GM12878 (cell line): ENCODE measurements at regions not wholly inside any gene's neighbourhood (a gene's known extent, or its start where the extent isn't known, plus 50 kb on each side); places are given as distances from the start of the nearest gene placed in this dataset.

Experiments
- ATAC-seq: fragments of 200-7000 bp; cut with Tn5 transposase; 3 replicates; pipeline ENCODE4 v1.9.1; 2020; ENCODE audit warnings: mild to moderate bottlenecking, moderate library complexity
- BruUV-seq: library from RNA; stranded (reverse); fragments of 400-500 nt; replicated peaks from 2 replicates; lab custom pipeline; 2021; lab: Mats Ljungman, UMichigan
- CTCF ChIA-PET: fragments of 300-600 bp; sonication (Branson Sonifier 250); formaldehyde crosslinking; extraction: SDS; loops from one replicate; lab custom pipeline; 2021; ENCODE audit warnings: inconsistent platforms; lab: Yijun Ruan, JAX
- POLR2A ChIA-PET: fragments of 350-600 bp; formaldehyde crosslinking; extraction: SDS; loops from one replicate; lab custom pipeline; 2021; ENCODE audit warnings: inconsistent platforms; lab: Charles Lee
- RAD21 ChIA-PET: fragments of 300-600 bp; sonication (Branson Sonifier 250); formaldehyde crosslinking; loops from one replicate; lab custom pipeline; 2023; ENCODE audit warnings: antibody characterized with exemption; ENCODE audit not compliant: unreplicated experiment; lab: Charles Lee
- SMC1A ChIA-PET: fragments of 300-600 bp; sonication (Branson Sonifier 250); formaldehyde crosslinking; loops from one replicate; lab custom pipeline; 2023; ENCODE audit not compliant: unreplicated experiment, uncharacterized antibody; lab: Charles Lee
- DNase-seq: peaks from one replicate; pipeline ENCODE4 v3.0.0-alpha.2; 2011; ENCODE audit warnings: low read depth, low spot score
- FAIRE-seq: peaks from 3 replicates; lab custom pipeline; 2011; peaks lifted over from hg19 to GRCh38; lab: Jason Lieb, UNC
- H2AFZ ChIP-seq: 2 replicates; pipeline ENCODE4 v1.6.0; 2011; ENCODE audit warnings: low read depth, low read length, control low read depth; ENCODE audit not compliant: control insufficient read depth
- H3K27ac ChIP-seq: 2 replicates; pipeline ENCODE4 v1.5.1; 2011; ENCODE audit warnings: control low read depth; ENCODE audit not compliant: control insufficient read depth, insufficient read depth
- H3K27me3 ChIP-seq, 2 experiments: replicated peaks in 1 of 2; 2 replicates each; pipeline versions ENCODE4 v1.6.0 to v1.6.1; 2011; ENCODE audit warnings: low read length in 1 of 2; ENCODE audit not compliant: control insufficient read depth in 2 of 2, insufficient read depth in 2 of 2
- H3K36me3 ChIP-seq, 2 experiments: 2 replicates each; pipeline ENCODE4 v1.5.1; 2011; ENCODE audit warnings: low read length in 1 of 2; ENCODE audit not compliant: control insufficient read depth in 2 of 2, insufficient read depth in 2 of 2
- H3K4me1 ChIP-seq: 2 replicates; pipeline ENCODE4 v1.6.1; 2011; ENCODE audit warnings: mild to moderate bottlenecking, low read length, moderate library complexity, mixed read lengths; ENCODE audit not compliant: control insufficient read depth, insufficient read depth
- H3K4me2 ChIP-seq: 2 replicates; pipeline ENCODE4 v1.6.0; 2011; ENCODE audit warnings: control low read depth; ENCODE audit not compliant: control insufficient read depth, insufficient read depth
- H3K4me3 ChIP-seq: fragments of 200-600 bp; sonication (generic); 2 replicates; pipeline ENCODE4 v1.5.1; 2016
- H3K79me2 ChIP-seq: 2 replicates; pipeline ENCODE4 v1.6.0; 2011; ENCODE audit warnings: low read length; ENCODE audit not compliant: control insufficient read depth, insufficient read depth
- H3K9ac ChIP-seq: 2 replicates; pipeline ENCODE4 v1.8.0; 2011; ENCODE audit warnings: low read length, control low read depth, mixed read lengths; ENCODE audit not compliant: control insufficient read depth, insufficient read depth
- H3K9me3 ChIP-seq: replicated peaks from 3 replicates; pipeline ENCODE4 v1.5.1; 2011; ENCODE audit warnings: mild to moderate bottlenecking, low read length; ENCODE audit not compliant: control insufficient read depth, insufficient read depth
- H4K20me1 ChIP-seq: 2 replicates; pipeline ENCODE4 v1.6.0; 2011; ENCODE audit not compliant: control insufficient read depth, insufficient read depth
- CUX1 ChIP-seq: IDR thresholded peaks from 2 replicates; pipeline ENCODE4 v1.6.1; 2012; ENCODE audit warnings: improper control_type of control experiment, low read depth, low read length; ENCODE audit not compliant: insufficient replicate concordance
- HSF1 ChIP-seq: fragments of 150-350 bp; IDR thresholded peaks from 2 replicates; pipeline ENCODE4 v1.6.1; 2014; ENCODE audit warnings: mild to moderate bottlenecking, low read depth, low read length
- JUNB ChIP-seq: IDR thresholded peaks from 2 replicates; pipeline ENCODE4 v1.6.1; 2016; ENCODE audit warnings: antibody characterized with exemption, mild to moderate bottlenecking
- LARP7 ChIP-seq: fragments of 450-650 bp; IDR thresholded peaks from 2 replicates; pipeline ENCODE4 v1.6.1; 2017; ENCODE audit warnings: mild to moderate bottlenecking
- NFYB ChIP-seq: IDR thresholded peaks from 2 replicates; pipeline ENCODE4 v1.6.1; 2011; ENCODE audit warnings: low read depth, mild to moderate bottlenecking, low read length, improper control_type of control experiment, moderate library complexity; ENCODE audit not compliant: insufficient read depth
- NKRF ChIP-seq: fragments of 450-650 bp; conservative IDR thresholded peaks from 2 replicates; pipeline ENCODE4 v1.6.1; 2017; ENCODE audit warnings: mild to moderate bottlenecking, moderate library complexity
- POLR2AphosphoS2 ChIP-seq: IDR thresholded peaks from 2 replicates; pipeline ENCODE4 v1.6.1; 2011; ENCODE audit warnings: low read depth, mild to moderate bottlenecking, low read length, improper control_type of control experiment, moderate library complexity
- RELB ChIP-seq: fragments of 450-650 bp; IDR thresholded peaks from 2 replicates; pipeline ENCODE4 v1.6.1; 2017; ENCODE audit warnings: low read depth, mild to moderate bottlenecking, moderate library complexity
- SIN3A ChIP-seq: IDR thresholded peaks from 2 replicates; pipeline ENCODE4 v1.6.1; 2012; ENCODE audit warnings: low read depth, low read length, improper control_type of control experiment
- SIX5 ChIP-seq: IDR thresholded peaks from 2 replicates; pipeline ENCODE4 v1.6.1; 2011; ENCODE audit warnings: mild to moderate bottlenecking, low read depth, low read length, moderate library complexity; ENCODE audit not compliant: severe bottlenecking
- SMC3 ChIP-seq: IDR thresholded peaks from 2 replicates; pipeline ENCODE4 v1.6.1; 2011; ENCODE audit warnings: low read length, improper control_type of control experiment, borderline replicate concordance
- SPI1 ChIP-seq: IDR thresholded peaks from 2 replicates; pipeline ENCODE4 v1.6.1; 2011; ENCODE audit warnings: low read depth, mild to moderate bottlenecking, low read length, moderate library complexity, borderline replicate concordance; ENCODE audit not compliant: insufficient read depth
- STAT3 ChIP-seq: IDR thresholded peaks from 2 replicates; pipeline ENCODE4 v1.6.1; 2011; ENCODE audit warnings: low read depth, low read length, improper control_type of control experiment
- TBL1XR1 ChIP-seq: IDR thresholded peaks from 2 replicates; pipeline ENCODE4 v1.6.1; 2012; ENCODE audit warnings: low read depth, low read length, improper control_type of control experiment
- WGBS: methylation state at CpG from one replicate; pipeline ENCODE4 v1.1.6; 2016; ENCODE audit warnings: low lambda C conversion rate; ENCODE audit not compliant: insufficient replicate concordance, insufficient coverage; ENCODE audit errors: missing lambda C conversion rate; 5-methylcytosine and 5-hydroxymethylcytosine counted together
- in situ Hi-C: fragments of 300-500 bp; cut with MboI; formaldehyde crosslinking; loops from 9 replicates; pipeline ENCODE4 v1.14.3; 2018; ENCODE audit warnings: mixed read lengths
- intact Hi-C: fragments of 100-400 bp; cut with micrococcal nuclease; formaldehyde crosslinking; loops from one replicate; pipeline ENCODE4 v1.14.2; 2022; ENCODE audit not compliant: unreplicated experiment

GRCh38 chr1:13967707-13968106, 267.7 kb downstream of the PRDM2 start (continued):
- TF ChIP-seq HSF1 (no peak), RELB (no peak), JUNB (no peak), NKRF (no peak), NFYB (no peak), SIN3A (no peak), POLR2AphosphoS2 (no peak), LARP7 (no peak)

GRCh38 chr1:13968361-13968760, 268.4 kb downstream of the PRDM2 start:
- ATAC-seq: no peak
- FAIRE-seq: no peak
- WGBS: 35% methylated on average over 8 of the region's 8 CpGs
- no peak overlapping the region for H3K4me3 ChIP-seq
- ChIA-PET SMC1A (no interaction called here), CTCF (no interaction called here), POLR2A (no interaction called here), RAD21 (no interaction called here)
- H4K20me1 ChIP-seq: no peaks in the 10 kb centered on the region
- peaks cover 2% of the 10 kb centered on the region; the same call in 1 of the 3 replicates for H3K9me3 ChIP-seq
- H3K9ac ChIP-seq: no peak overlapping the region
- no peak overlapping the region for H3K27ac ChIP-seq
- no peaks in the 10 kb centered on the region for H3K36me3 ChIP-seq
- no peak overlapping the region for H3K4me2 ChIP-seq
- in situ Hi-C loops (no loop called here), intact Hi-C loops (loop anchor here (10.0 kb wide), 1 partner anchor 1076 kb away; no protein-coding TSS in a partner anchor)
- no peaks in the 10 kb centered on the region for H3K79me2 ChIP-seq
- no peak for DNase-seq
- no peaks in the 10 kb centered on the region for H3K4me1 ChIP-seq
- BruUV-seq: no TSS peak
- H3K27me3 ChIP-seq: no peaks in the 10 kb centered on the region; a peak in 1 of 4 replicates
- H2AFZ ChIP-seq: no peak overlapping the region
- no peak for TF ChIP-seq STAT3
- no peak for TF ChIP-seq SIX5
- no peak for TF ChIP-seq SMC3
- no peak for TF ChIP-seq CUX1
- no peak for TF ChIP-seq SPI1
- no peak for TF ChIP-seq TBL1XR1
